Smooth muscle cell (in vitro differentiated cells): ENCODE measurements at regions not wholly inside any gene's neighbourhood (a gene's known extent, or its start where the extent isn't known, plus 50 kb on each side); places are given as distances from the start of the nearest gene placed in this dataset.

Source experiments
- DNase-seq: peaks from one replicate; lab custom pipeline; 2025; ENCODE audit not compliant: unreplicated experiment; lab: John Stamatoyannopoulos, UW
- H2AFZ ChIP-seq: fragments of 200-600 bp; sonication (generic); 2 replicates; pipeline ENCODE4 v1.6.0; 2016; ENCODE audit warnings: antibody characterized with exemption, low read depth, mild to moderate bottlenecking
- H3F3A ChIP-seq: fragments of 200-600 bp; sonication (generic); 2 replicates; pipeline ENCODE4 v1.6.0; 2017; ENCODE audit warnings: antibody characterized with exemption, low read depth
- H3K27ac ChIP-seq: fragments of 200-600 bp; sonication (generic); 2 replicates; pipeline ENCODE4 v1.5.1; 2016; ENCODE audit warnings: low read depth, mild to moderate bottlenecking
- H3K27me3 ChIP-seq: fragments of 200-600 bp; sonication (generic); 2 replicates; pipeline ENCODE4 v1.6.1; 2016; ENCODE audit warnings: low read depth, mild to moderate bottlenecking
- H3K36me3 ChIP-seq: fragments of 200-600 bp; sonication (generic); 2 replicates; pipeline ENCODE4 v1.5.1; 2016; ENCODE audit warnings: low read depth
- H3K4me1 ChIP-seq: fragments of 200-600 bp; sonication (generic); 2 replicates; pipeline ENCODE4 v1.5.1; 2016; ENCODE audit warnings: low read depth
- H3K4me2 ChIP-seq: fragments of 200-600 bp; sonication (generic); 2 replicates; pipeline ENCODE4 v1.6.0; 2016; ENCODE audit warnings: mild to moderate bottlenecking
- H3K4me3 ChIP-seq: fragments of 200-600 bp; sonication (generic); 2 replicates; pipeline ENCODE4 v1.5.1; 2016; ENCODE audit warnings: mild to moderate bottlenecking
- H3K79me2 ChIP-seq: fragments of 200-600 bp; sonication (generic); 2 replicates; pipeline ENCODE4 v1.6.0; 2016; ENCODE audit warnings: low read depth, mild to moderate bottlenecking
- H3K9ac ChIP-seq: fragments of 200-600 bp; sonication (generic); 2 replicates; pipeline ENCODE4 v1.6.0; 2016; ENCODE audit warnings: low read depth
- H3K9me3 ChIP-seq: fragments of 200-600 bp; sonication (generic); replicated peaks from 2 replicates; pipeline ENCODE4 v1.5.1; 2016; ENCODE audit warnings: low read depth
- H4K20me1 ChIP-seq: fragments of 200-600 bp; sonication (generic); 2 replicates; pipeline ENCODE4 v1.6.0; 2016; ENCODE audit warnings: low read depth
- WGBS: methylation state at CpG from one replicate; pipeline ENCODE4 v1.1.7; 2016; ENCODE audit warnings: low lambda C conversion rate; 5-methylcytosine and 5-hydroxymethylcytosine counted together
- TF ChIP-seq, protein P1 (sequence below): fragments of 200-600 bp; sonication (generic); IDR thresholded peaks from 2 replicates; pipeline ENCODE4 v1.5.1; 2017; ENCODE audit warnings: borderline replicate concordance, mild to moderate bottlenecking, antibody characterized with exemption; ENCODE audit not compliant: insufficient read depth, poor library complexity, severe bottlenecking

DNA sequence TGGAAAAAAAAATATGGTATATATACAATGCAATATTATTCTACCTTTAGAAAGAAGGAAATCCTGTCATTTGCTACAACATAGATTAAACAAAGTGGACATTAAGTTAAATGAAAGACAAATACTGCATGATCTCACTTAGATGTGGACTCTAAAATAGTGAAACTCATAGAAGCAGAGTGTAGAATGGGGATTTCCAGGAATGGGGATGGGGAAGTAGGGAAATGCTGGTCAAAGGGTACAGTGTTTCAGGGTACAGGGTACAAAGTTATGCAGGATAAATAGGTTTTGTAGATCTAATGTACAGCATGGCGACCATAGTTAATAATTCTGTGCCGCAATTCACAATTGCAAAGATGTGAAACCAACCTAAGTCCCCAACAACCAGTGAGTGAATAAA, 385.5 kb downstream of the SFMBT2 start:
- H3K9ac ChIP-seq = no peak overlapping the region
- H3K4me3 ChIP-seq = no peak overlapping the region
- H3F3A ChIP-seq = no peaks in the 10 kb centered on the region
- no peaks in the 10 kb centered on the region for H3K36me3 ChIP-seq
- TF ChIP-seq, protein P1, sequence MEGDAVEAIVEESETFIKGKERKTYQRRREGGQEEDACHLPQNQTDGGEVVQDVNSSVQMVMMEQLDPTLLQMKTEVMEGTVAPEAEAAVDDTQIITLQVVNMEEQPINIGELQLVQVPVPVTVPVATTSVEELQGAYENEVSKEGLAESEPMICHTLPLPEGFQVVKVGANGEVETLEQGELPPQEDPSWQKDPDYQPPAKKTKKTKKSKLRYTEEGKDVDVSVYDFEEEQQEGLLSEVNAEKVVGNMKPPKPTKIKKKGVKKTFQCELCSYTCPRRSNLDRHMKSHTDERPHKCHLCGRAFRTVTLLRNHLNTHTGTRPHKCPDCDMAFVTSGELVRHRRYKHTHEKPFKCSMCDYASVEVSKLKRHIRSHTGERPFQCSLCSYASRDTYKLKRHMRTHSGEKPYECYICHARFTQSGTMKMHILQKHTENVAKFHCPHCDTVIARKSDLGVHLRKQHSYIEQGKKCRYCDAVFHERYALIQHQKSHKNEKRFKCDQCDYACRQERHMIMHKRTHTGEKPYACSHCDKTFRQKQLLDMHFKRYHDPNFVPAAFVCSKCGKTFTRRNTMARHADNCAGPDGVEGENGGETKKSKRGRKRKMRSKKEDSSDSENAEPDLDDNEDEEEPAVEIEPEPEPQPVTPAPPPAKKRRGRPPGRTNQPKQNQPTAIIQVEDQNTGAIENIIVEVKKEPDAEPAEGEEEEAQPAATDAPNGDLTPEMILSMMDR = no peak
- H2AFZ ChIP-seq = no peak overlapping the region
- no peak overlapping the region for H3K27ac ChIP-seq
- no peaks in the 10 kb centered on the region for H3K27me3 ChIP-seq
- H3K79me2 ChIP-seq = no peaks in the 10 kb centered on the region
- H3K9me3 ChIP-seq = no peaks in the 10 kb centered on the region
- H4K20me1 ChIP-seq = no peaks in the 10 kb centered on the region
- 100% methylated on average over 2 of the region's 2 CpGs for WGBS
- H3K4me2 ChIP-seq = no peak overlapping the region
- no peaks in the 10 kb centered on the region for H3K4me1 ChIP-seq
- DNase-seq = no peak

DNA sequence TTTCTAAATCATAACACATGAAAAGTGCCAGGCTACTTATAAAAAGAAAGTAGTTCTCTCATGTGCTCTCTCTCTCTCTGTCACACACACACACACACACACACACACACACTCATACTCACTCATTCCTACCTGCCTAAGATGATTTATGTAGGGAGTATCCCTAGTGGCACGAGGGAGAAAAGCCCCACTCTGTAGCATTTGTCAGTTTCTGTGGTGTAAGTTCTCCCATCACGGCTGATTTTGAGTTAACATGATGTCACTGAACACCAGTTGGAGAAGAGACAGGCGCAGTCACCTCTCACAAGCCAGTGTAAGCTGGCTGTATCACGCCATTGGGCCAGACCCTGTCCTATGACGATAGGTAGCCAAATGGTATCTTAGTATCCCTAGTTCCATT, 395.4 kb downstream of the SFMBT2 start:
- TF ChIP-seq, protein P1 = no peak
- Histone ChIP-seq H3K27me3 (no peaks in the 10 kb centered on the region), H3K36me3 (no peaks in the 10 kb centered on the region), H4K20me1 (no peaks in the 10 kb centered on the region), H3K27ac (no peak overlapping the region), H3K4me1 (no peaks in the 10 kb centered on the region), H3K9ac (no peak overlapping the region), H3K9me3 (no peaks in the 10 kb centered on the region), H3K4me2 (no peak overlapping the region), H3F3A (no peaks in the 10 kb centered on the region), H3K79me2 (no peaks in the 10 kb centered on the region), H2AFZ (no peak overlapping the region), H3K4me3 (no peak overlapping the region)
- no peak for DNase-seq
- 77% methylated on average over 5 of the region's 5 CpGs for WGBS

DNA sequence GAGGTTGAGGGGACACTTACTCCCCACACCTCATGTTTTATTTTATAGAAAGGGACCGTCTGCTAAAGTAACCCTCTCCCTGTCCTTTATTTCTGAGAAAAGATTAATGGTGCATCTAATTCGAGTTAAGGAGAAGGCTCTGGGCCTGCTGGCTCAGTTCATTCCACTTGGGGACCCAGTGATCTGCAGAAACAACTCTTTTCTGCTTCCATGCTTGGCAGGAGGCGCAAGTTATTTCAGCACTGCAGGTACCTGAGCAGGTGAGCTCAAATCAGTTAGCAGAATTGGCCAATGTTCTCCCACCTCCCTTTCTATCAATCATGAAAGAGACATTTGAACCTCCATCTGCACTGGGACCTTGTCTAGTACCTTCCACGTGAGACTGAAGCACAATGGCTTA, 396.1 kb downstream of the SFMBT2 start:
- Histone ChIP-seq H4K20me1 (no peaks in the 10 kb centered on the region), H3K36me3 (no peaks in the 10 kb centered on the region), H2AFZ (no peak overlapping the region), H3K27ac (no peak overlapping the region), H3F3A (no peaks in the 10 kb centered on the region), H3K4me1 (no peaks in the 10 kb centered on the region), H3K9me3 (no peaks in the 10 kb centered on the region), H3K4me2 (no peak overlapping the region), H3K4me3 (no peak overlapping the region), H3K79me2 (no peaks in the 10 kb centered on the region), H3K27me3 (no peaks in the 10 kb centered on the region), H3K9ac (no peak overlapping the region)
- DNase-seq = no peak
- TF ChIP-seq, protein P1 = no peak
- WGBS = 82% methylated on average over 4 of the region's 4 CpGs

DNA sequence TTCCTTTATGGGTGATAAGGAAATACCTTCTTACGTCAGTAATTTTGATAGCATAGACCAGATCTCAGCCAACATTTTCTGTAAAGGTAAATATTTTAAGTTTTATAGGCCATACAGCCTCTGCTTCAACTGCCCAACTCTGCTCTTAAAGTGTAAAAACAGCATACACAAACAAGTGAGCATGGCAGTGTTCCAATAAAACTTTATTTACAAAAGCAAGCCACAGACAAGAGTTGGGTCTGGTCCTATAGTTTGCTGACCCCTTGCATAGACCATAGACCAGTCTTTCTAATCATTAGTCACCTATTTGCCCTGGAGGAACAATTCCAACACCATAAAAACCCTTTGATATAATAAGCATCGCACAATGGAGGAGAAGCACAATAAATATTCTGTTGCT, 398.8 kb downstream of the SFMBT2 start:
- 87% methylated on average over 2 of the region's 2 CpGs for WGBS
- Histone ChIP-seq H3K36me3 (no peaks in the 10 kb centered on the region), H3K79me2 (no peaks in the 10 kb centered on the region), H2AFZ (no peak overlapping the region), H3K27me3 (no peaks in the 10 kb centered on the region), H3K9ac (no peak overlapping the region), H3K4me1 (no peaks in the 10 kb centered on the region), H3K4me2 (no peak overlapping the region), H4K20me1 (no peaks in the 10 kb centered on the region), H3K9me3 (no peaks in the 10 kb centered on the region), H3F3A (no peaks in the 10 kb centered on the region), H3K27ac (no peak overlapping the region), H3K4me3 (no peak overlapping the region)
- no peak for DNase-seq
- TF ChIP-seq, protein P1 = no peak
